ENCODE measurements at regions not wholly inside any gene's neighbourhood (a gene's known extent, or its start where the extent isn't known, plus 50 kb on each side); places are given as distances from the start of the nearest gene placed in this dataset.

GRCh38 chr20:10921491-10922010, 247.8 kb upstream of the JAG1 start:
- no peak for TF ChIP-seq TAF1 (CRISPR knock-in tag; IDR thresholded peaks at IDR 0.05)
- no peak for TF ChIP-seq CTCF (CRISPR knock-in tag; IDR thresholded peaks at IDR 0.05)
